ENCODE measurements at regions not wholly inside any gene's neighbourhood (a gene's known extent, or its start where the extent isn't known, plus 50 kb on each side); places are given as distances from the start of the nearest gene placed in this dataset.

DNA sequence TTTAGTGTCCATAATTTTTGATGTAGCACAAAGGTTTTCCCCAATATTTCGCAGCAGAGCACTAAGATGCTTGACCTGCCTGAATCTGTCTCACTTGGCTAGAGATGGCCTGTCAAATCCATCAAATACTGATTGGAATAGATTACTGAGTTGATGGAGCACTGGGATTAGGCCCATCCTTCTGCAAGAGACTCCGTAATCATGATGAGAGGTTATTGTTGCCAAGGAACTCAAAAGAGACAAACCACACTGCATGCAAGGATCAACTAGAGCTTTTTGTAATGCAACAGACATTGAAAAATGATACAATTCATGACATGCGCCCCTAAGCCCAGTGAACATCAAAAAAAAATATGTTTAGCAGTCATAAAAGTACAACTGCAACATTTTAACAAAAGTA lies 585.3 kb upstream of the GRAMD2B start:
- BruUV-seq (replicated peaks), result no TSS peak
- CTCF ChIA-PET (ENCODE audit: unreplicated experiment), result no interaction called here
- Histone ChIP-seq H3K4me1 (ENCODE audit: insufficient read depth, low read length, poor library complexity, severe bottlenecking) (no peaks in the 10 kb centered on the region), H2AFZ (ENCODE audit: low read length) (no peak overlapping the region), H3K4me3 (ENCODE audit: low read depth, low read length, poor library complexity, severe bottlenecking) (no peak overlapping the region), H3K36me3 (ENCODE audit: insufficient read depth, low read length) (no peaks in the 10 kb centered on the region), H3K79me2 (ENCODE audit: insufficient read depth, low read depth, low read length) (no peaks in the 10 kb centered on the region), H3K4me2 (ENCODE audit: low read length) (no peak overlapping the region), H3K9me2 (ENCODE audit: insufficient read depth, low read length) (no peaks in the 10 kb centered on the region), H3K9me3 (ENCODE audit: low read length) (no peaks in the 10 kb centered on the region), H3K27ac (ENCODE audit: low read depth, low read length, poor library complexity, severe bottlenecking) (no peak overlapping the region), H4K20me1 (ENCODE audit: insufficient read depth, low read length) (no peaks in the 10 kb centered on the region)
- no peak for TF ChIP-seq EZH2phosphoT487 (IDR thresholded peaks at IDR 0.05; ENCODE audit: borderline replicate concordance, low read depth, low read length)
- TF ChIP-seq, protein P1, sequence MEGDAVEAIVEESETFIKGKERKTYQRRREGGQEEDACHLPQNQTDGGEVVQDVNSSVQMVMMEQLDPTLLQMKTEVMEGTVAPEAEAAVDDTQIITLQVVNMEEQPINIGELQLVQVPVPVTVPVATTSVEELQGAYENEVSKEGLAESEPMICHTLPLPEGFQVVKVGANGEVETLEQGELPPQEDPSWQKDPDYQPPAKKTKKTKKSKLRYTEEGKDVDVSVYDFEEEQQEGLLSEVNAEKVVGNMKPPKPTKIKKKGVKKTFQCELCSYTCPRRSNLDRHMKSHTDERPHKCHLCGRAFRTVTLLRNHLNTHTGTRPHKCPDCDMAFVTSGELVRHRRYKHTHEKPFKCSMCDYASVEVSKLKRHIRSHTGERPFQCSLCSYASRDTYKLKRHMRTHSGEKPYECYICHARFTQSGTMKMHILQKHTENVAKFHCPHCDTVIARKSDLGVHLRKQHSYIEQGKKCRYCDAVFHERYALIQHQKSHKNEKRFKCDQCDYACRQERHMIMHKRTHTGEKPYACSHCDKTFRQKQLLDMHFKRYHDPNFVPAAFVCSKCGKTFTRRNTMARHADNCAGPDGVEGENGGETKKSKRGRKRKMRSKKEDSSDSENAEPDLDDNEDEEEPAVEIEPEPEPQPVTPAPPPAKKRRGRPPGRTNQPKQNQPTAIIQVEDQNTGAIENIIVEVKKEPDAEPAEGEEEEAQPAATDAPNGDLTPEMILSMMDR (conservative IDR thresholded peaks at IDR 0.05; ENCODE audit: low read length), result no peak
- POLR2A ChIA-PET, result interaction anchor here (0.7 kb wide), 1 partner anchor 543 kb away, joined by 3 read pairs; no protein-coding TSS in a partner anchor
- DNase-seq (ENCODE audit: low spot score), result no peak
- intact Hi-C loops (cut with micrococcal nuclease; ENCODE audit: unreplicated experiment), result no loop called here

DNA sequence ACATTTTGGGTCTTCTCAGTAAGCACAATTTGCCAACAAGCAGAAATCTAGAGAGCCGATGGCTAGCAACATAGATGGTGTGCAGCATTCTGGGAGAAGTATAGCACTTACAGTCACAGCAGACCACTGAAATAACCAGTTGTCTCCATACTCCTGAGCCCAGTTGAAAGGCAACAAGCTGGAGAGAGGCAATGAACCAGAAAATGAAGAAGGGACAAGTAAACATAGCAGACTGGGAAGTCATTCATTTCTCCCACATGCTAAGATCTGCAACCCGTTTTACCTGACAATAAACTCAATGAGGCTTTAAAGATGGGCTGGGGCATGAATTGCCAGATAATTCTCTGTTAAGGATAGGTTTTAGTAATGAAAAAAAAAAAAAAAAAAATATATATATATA lies 575.6 kb upstream of the GRAMD2B start:
- no peaks in the 10 kb centered on the region for H3K9me3 ChIP-seq (ENCODE audit: low read length)
- no peaks in the 10 kb centered on the region for H3K9me2 ChIP-seq (ENCODE audit: insufficient read depth, low read length)
- intact Hi-C loops (cut with micrococcal nuclease; ENCODE audit: unreplicated experiment), result no loop called here
- no peaks in the 10 kb centered on the region for H4K20me1 ChIP-seq (ENCODE audit: insufficient read depth, low read length)
- no peak overlapping the region for H3K4me2 ChIP-seq (ENCODE audit: low read length)
- no TSS peak for BruUV-seq (replicated peaks)
- no peak for DNase-seq (ENCODE audit: low spot score)
- CTCF ChIA-PET (ENCODE audit: unreplicated experiment), result no interaction called here
- H3K4me3 ChIP-seq (ENCODE audit: low read depth, low read length, poor library complexity, severe bottlenecking), result no peak overlapping the region
- H3K4me1 ChIP-seq (ENCODE audit: insufficient read depth, low read length, poor library complexity, severe bottlenecking), result no peaks in the 10 kb centered on the region
- H3K36me3 ChIP-seq (ENCODE audit: insufficient read depth, low read length), result no peaks in the 10 kb centered on the region
- no peak overlapping the region for H2AFZ ChIP-seq (ENCODE audit: low read length)
- H3K79me2 ChIP-seq (ENCODE audit: insufficient read depth, low read depth, low read length), result no peaks in the 10 kb centered on the region
- H3K27ac ChIP-seq (ENCODE audit: low read depth, low read length, poor library complexity, severe bottlenecking), result no peak overlapping the region
- POLR2A ChIA-PET, result no interaction called here
- no peak for TF ChIP-seq EZH2phosphoT487 (IDR thresholded peaks at IDR 0.05; ENCODE audit: borderline replicate concordance, low read depth, low read length)
- TF ChIP-seq, protein P1 (conservative IDR thresholded peaks at IDR 0.05; ENCODE audit: low read length), result no peak

DNA sequence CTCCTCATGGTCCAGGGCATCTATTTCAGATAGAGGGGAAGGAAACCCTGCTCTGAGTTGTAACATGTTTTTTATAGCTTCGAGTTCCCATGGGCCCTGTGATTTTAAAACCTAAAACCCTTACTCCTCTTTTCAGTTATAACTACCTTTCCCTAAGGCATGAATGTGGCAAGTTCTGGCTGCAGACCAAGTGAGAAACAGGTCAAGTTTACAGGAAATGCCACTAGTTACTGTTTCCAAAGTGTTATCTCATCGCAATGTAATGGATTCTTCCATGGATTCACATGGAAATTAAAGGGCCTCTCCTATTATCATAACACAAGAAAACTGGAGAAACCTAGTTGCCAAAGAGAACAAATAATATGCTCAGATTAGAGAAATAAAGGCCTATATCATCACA lies 574.5 kb upstream of the GRAMD2B start:
- Histone ChIP-seq H3K36me3 (ENCODE audit: insufficient read depth, low read length) (no peaks in the 10 kb centered on the region), H3K4me2 (ENCODE audit: low read length) (no peak overlapping the region), H4K20me1 (ENCODE audit: insufficient read depth, low read length) (no peaks in the 10 kb centered on the region), H3K27ac (ENCODE audit: low read depth, low read length, poor library complexity, severe bottlenecking) (no peak overlapping the region), H3K79me2 (ENCODE audit: insufficient read depth, low read depth, low read length) (no peaks in the 10 kb centered on the region), H2AFZ (ENCODE audit: low read length) (no peak overlapping the region), H3K9me2 (ENCODE audit: insufficient read depth, low read length) (no peaks in the 10 kb centered on the region), H3K4me3 (ENCODE audit: low read depth, low read length, poor library complexity, severe bottlenecking) (no peak overlapping the region), H3K9me3 (ENCODE audit: low read length) (no peaks in the 10 kb centered on the region), H3K4me1 (ENCODE audit: insufficient read depth, low read length, poor library complexity, severe bottlenecking) (no peaks in the 10 kb centered on the region)
- ChIA-PET POLR2A (no interaction called here), CTCF (ENCODE audit: unreplicated experiment) (no interaction called here)
- no TSS peak for BruUV-seq (replicated peaks)
- TF ChIP-seq, protein P1 (conservative IDR thresholded peaks at IDR 0.05; ENCODE audit: low read length), result no peak
- TF ChIP-seq EZH2phosphoT487 (IDR thresholded peaks at IDR 0.05; ENCODE audit: borderline replicate concordance, low read depth, low read length), result no peak
- intact Hi-C loops (cut with micrococcal nuclease; ENCODE audit: unreplicated experiment), result no loop called here
- DNase-seq (ENCODE audit: low spot score), result no peak
